H1 (cell line): ENCODE measurements at regions not wholly inside any gene's neighbourhood (a gene's known extent, or its start where the extent isn't known, plus 50 kb on each side); places are given as distances from the start of the nearest gene placed in this dataset.

Experiments used
- BRCA1 ChIP-seq: IDR thresholded peaks from 2 replicates; pipeline ENCODE4 v1.6.1; 2012; ENCODE audit warnings: low read depth, low read length, improper control_type of control experiment
- CEBPB ChIP-seq: IDR thresholded peaks from 2 replicates; pipeline ENCODE4 v1.6.1; 2012; ENCODE audit warnings: low read depth, low read length
- JUN ChIP-seq: IDR thresholded peaks from 2 replicates; pipeline ENCODE4 v1.6.1; 2011; ENCODE audit warnings: low read depth, mild to moderate bottlenecking, improper control_type of control experiment, low read length
- KDM5A ChIP-seq: fragments of 200-600 bp; IDR thresholded peaks from 2 replicates; pipeline ENCODE4 v1.7.1; 2012; ENCODE audit warnings: mild to moderate bottlenecking, low read length, inconsistent platforms, mixed read lengths
- YY1 ChIP-seq: IDR thresholded peaks from 2 replicates; pipeline ENCODE4 v1.6.1; 2011; ENCODE audit warnings: low read depth, mild to moderate bottlenecking, low read length

DNA sequence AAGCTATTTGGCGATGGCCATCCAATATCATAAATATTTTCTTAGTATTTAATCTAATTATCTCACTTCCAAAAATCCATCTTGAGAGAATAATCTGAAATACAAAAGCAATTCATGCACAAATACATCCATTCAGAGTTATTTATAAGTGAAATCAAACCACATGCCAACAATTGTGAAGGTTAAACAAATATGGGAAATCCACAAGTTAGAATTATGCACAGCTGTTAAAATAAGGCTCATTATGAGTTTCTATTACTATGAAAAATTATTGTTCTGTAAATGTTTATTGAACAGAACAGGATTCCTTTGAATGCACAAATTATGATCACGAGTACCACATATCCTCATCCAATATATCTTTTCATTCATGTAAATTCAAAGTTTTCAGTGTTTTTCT is 267.7 kb downstream of the PLOD2 start (continued):
- TF ChIP-seq JUN (no peak), KDM5A (no peak), YY1 (no peak), BRCA1 (no peak), CEBPB (no peak)
